Naive thymus-derived CD4-positive, alpha-beta T cell (primary cell): ENCODE measurements at regions not wholly inside any gene's neighbourhood (a gene's known extent, or its start where the extent isn't known, plus 50 kb on each side); places are given as distances from the start of the nearest gene placed in this dataset.

Experiments
- ATAC-seq: fragments of 150-1000 bp; cut with Tn5 transposase; 2 replicates; pipeline ENCODE4 v1.10.0; 2021; ENCODE audit warnings: mild to moderate bottlenecking, moderate library complexity
- CTCF ChIA-PET: fragments of 350-600 bp; sonication (Branson Sonifier 250); formaldehyde crosslinking; loops from one replicate; lab custom pipeline; 2021; ENCODE audit warnings: antibody characterized with exemption; lab: Charles Lee
- POLR2A ChIA-PET: fragments of 350-600 bp; sonication (Branson Sonifier 250); formaldehyde crosslinking; loops from one replicate; lab custom pipeline; 2021; ENCODE audit warnings: antibody characterized with exemption, inconsistent platforms; lab: Charles Lee
- DNase-seq, 9 donors: peaks; one replicate each; pipeline versions ENCODE4 v3.0.0 to v3.0.0-alpha.2; 2020 to 2022; ENCODE audit warnings: mixed read lengths in 1 of 9
- H3K27ac ChIP-seq: one replicate; pipeline ENCODE4 v1.7.0; 2013; ENCODE audit warnings: mild to moderate bottlenecking, low read depth, low read length, moderate library complexity
- H3K27me3 ChIP-seq, 2 donors: one replicate each; pipeline ENCODE4 v1.7.0; 2013; ENCODE audit warnings: low read length in 2 of 2, mild to moderate bottlenecking in 2 of 2, moderate library complexity in 2 of 2; ENCODE audit not compliant: control insufficient read depth in 2 of 2, insufficient read depth in 2 of 2
- H3K36me3 ChIP-seq, 3 experiments: 1 replicate in 2 of 3; 2 replicates in 1 of 3; pipeline ENCODE4 v1.7.0; 2013; ENCODE audit warnings: low read length in 3 of 3, mild to moderate bottlenecking in 3 of 3, moderate library complexity in 1 of 3; ENCODE audit not compliant: insufficient read depth in 3 of 3, control insufficient read depth in 2 of 3
- H3K4me1 ChIP-seq, 2 donors: one replicate each; pipeline ENCODE4 v1.7.0; 2013; ENCODE audit warnings: low read length in 2 of 2, mild to moderate bottlenecking in 2 of 2, moderate library complexity in 1 of 2; ENCODE audit not compliant: control insufficient read depth in 2 of 2, insufficient read depth in 2 of 2
- H3K4me3 ChIP-seq: 2 replicates; pipeline ENCODE4 v1.7.0; 2013; ENCODE audit warnings: mild to moderate bottlenecking, low read length
- H3K9me3 ChIP-seq, 3 experiments: 1 replicate in 2 of 3; 2 replicates in 1 of 3; pipeline ENCODE4 v1.7.0; 2013; ENCODE audit warnings: low read length in 3 of 3; ENCODE audit not compliant: control insufficient read depth in 2 of 3
- H3K27ac Mint-ChIP-seq, 9 donors: one replicate each; pipeline ENCODE4 v1.8.0; 2020 to 2022; ENCODE audit warnings: mixed read lengths in 9 of 9, mild to moderate bottlenecking in 8 of 9, moderate library complexity in 5 of 9, inconsistent platforms in 2 of 9
- H3K27me3 Mint-ChIP-seq, 5 donors: one replicate each; pipeline ENCODE4 v1.8.0; 2021 to 2022; ENCODE audit warnings: mixed read lengths in 5 of 5, mild to moderate bottlenecking in 1 of 5
- H3K36me3 Mint-ChIP-seq, 5 donors: one replicate each; pipeline ENCODE4 v1.8.0; 2020 to 2022; ENCODE audit warnings: mixed read lengths in 5 of 5, mild to moderate bottlenecking in 3 of 5, inconsistent platforms in 1 of 5
- H3K4me1 Mint-ChIP-seq, 7 donors: one replicate each; pipeline ENCODE4 v1.8.0; 2020 to 2022; ENCODE audit warnings: mixed read lengths in 7 of 7, mild to moderate bottlenecking in 3 of 7, inconsistent platforms in 1 of 7
- H3K4me3 Mint-ChIP-seq, 10 donors: one replicate each; pipeline ENCODE4 v1.8.0; 2020 to 2022; ENCODE audit warnings: mild to moderate bottlenecking in 10 of 10, mixed read lengths in 10 of 10, moderate library complexity in 6 of 10, inconsistent platforms in 2 of 10
- H3K9me3 Mint-ChIP-seq, 11 donors: one replicate each; pipeline ENCODE4 v1.8.0; 2020 to 2022; ENCODE audit warnings: mixed read lengths in 11 of 11, mild to moderate bottlenecking in 4 of 11, inconsistent platforms in 1 of 11, moderate library complexity in 1 of 11
- intact Hi-C, 2 donors: fragments of 100-400 bp; cut with micrococcal nuclease; formaldehyde crosslinking; loops; one replicate each; pipeline ENCODE4 v1.15.1; 2023

DNA sequence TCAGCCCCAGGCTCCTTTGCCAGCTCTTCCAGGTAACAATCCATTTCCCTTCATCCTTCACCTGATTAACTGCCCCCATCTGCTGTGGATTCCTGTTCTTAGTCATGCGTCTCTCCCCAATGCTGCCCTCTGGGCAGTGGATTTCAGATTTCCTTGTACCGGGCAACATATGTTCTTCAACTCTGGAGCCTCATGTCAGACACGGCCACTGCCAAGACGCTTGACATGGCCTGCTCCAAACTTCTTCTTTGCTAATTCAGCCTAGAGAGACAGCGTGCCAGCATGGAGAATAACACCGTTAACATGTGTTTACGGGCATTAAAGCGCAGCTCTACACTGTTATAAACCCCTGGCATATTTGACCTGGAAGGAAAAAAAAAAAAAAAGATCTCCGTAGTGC, 1035.1 kb upstream of the NR2F2 start:
- H3K4me1 ChIP-seq: no peaks in the 10 kb centered on the region
- H3K27ac ChIP-seq: no peak overlapping the region
- Mint-ChIP-seq H3K36me3 (no peaks in the 10 kb centered on the region), H3K4me3 (no peak overlapping the region), H3K27me3 (peaks cover 47 to 59% (median 52%) of the 10 kb centered on the region in 5 donors), H3K4me1 (peaks cover 4 to 28% (median 7%) of the 10 kb centered on the region in 7 donors), H3K9me3 (no peaks in the 10 kb centered on the region), H3K27ac (no peak overlapping the region)
- no peak overlapping the region for H3K4me3 ChIP-seq
- intact Hi-C loops: no loop called here
- ChIA-PET CTCF (no interaction called here), POLR2A (no interaction called here)
- no peak for ATAC-seq
- H3K9me3 ChIP-seq: no peaks in the 10 kb centered on the region
- no peaks in the 10 kb centered on the region for H3K27me3 ChIP-seq
- H3K36me3 ChIP-seq: no peaks in the 10 kb centered on the region
- no peak for DNase-seq

DNA sequence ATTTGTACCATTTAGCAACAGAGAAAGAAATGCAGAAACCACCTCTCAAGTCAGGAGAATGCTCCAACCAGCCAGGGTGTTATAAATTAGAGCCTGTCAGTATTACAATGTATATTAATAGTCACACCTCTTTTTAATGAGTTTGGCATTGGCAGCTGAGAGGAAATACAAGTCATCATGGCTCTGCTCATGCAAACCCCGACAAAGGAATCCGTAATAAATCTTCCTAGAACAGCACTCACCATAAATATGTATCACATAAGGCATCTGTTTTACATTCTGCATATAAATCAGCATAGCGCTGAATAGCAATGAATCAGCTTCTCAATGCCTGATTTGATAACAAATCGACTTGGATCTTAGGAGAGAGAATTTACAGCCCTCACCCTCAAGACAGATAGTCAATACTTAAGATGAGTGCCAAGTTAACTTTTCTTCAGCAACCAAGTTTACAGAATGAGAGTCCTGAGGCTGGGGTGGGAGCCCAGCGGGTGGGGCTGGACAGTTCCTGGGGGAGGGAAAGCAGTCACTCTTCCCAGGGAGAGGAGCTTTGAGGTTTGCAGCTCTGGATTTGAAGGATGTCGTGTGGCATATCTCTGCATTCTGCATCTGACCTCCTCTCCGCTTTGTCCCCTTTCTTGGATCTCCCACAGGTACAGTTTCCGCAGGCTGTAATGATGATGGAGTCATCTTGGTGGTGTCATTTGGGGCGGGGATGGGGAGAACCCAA, 1034.4 kb upstream of the NR2F2 start:
- H3K9me3 Mint-ChIP-seq: peaks cover 0 to 3% (median 0%) of the 10 kb centered on the region in 11 donors
- H3K9me3 ChIP-seq: no peaks in the 10 kb centered on the region
- H3K27me3 Mint-ChIP-seq: peaks cover 52 to 62% (median 56%) of the 10 kb centered on the region in 5 donors
- H3K27ac Mint-ChIP-seq: no peak overlapping the region
- H3K36me3 ChIP-seq: no peaks in the 10 kb centered on the region
- H3K27ac ChIP-seq: no peak overlapping the region
- ChIA-PET CTCF (no interaction called here), POLR2A (no interaction called here)
- H3K4me3 ChIP-seq: no peak overlapping the region
- no peak overlapping the region for H3K4me3 Mint-ChIP-seq
- H3K36me3 Mint-ChIP-seq: peaks cover 0 to 3% (median 0%) of the 10 kb centered on the region in 5 donors
- no peaks in the 10 kb centered on the region for H3K4me1 ChIP-seq
- ATAC-seq (no peak), DNase-seq (no peak)
- no peaks in the 10 kb centered on the region for H3K27me3 ChIP-seq
- peaks cover 4 to 34% (median 7%) of the 10 kb centered on the region in 7 donors for H3K4me1 Mint-ChIP-seq
- intact Hi-C loops: no loop called here

DNA sequence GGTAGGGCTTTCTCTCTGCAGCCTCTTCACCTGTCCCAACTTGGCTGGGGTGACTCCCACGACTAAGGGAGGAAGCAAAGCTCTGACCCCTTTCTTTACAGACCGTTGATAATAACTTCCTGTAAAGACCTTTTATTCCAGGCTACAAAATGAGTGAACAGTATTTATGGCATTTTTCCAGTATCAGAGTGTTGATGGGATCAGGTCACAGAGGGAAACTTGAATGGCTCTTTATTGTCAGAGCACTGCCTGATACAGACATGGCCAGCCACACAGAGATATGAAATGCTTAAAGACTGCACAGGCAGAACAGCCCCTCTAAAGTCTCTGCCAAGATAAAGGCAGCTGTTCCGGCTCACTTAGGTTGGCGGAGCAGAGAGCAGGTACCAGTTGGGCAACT, 1033.9 kb upstream of the NR2F2 start:
- H3K36me3 ChIP-seq: no peaks in the 10 kb centered on the region
- Mint-ChIP-seq H3K27ac (no peak overlapping the region), H3K36me3 (peaks cover 0 to 7% (median 0%) of the 10 kb centered on the region in 5 donors), H3K4me3 (no peak overlapping the region), H3K4me1 (peaks cover 4 to 38% (median 7%) of the 10 kb centered on the region in 7 donors), H3K9me3 (peaks cover 0 to 8% (median 0%) of the 10 kb centered on the region in 11 donors), H3K27me3 (peaks cover 54 to 62% (median 58%) of the 10 kb centered on the region in 5 donors)
- POLR2A ChIA-PET: no interaction called here
- CTCF ChIA-PET: no interaction called here
- no peaks in the 10 kb centered on the region for H3K4me1 ChIP-seq
- no peak overlapping the region for H3K27ac ChIP-seq
- H3K4me3 ChIP-seq: no peak overlapping the region
- no peak for ATAC-seq
- intact Hi-C loops: no loop called here
- H3K9me3 ChIP-seq: no peaks in the 10 kb centered on the region
- no peaks in the 10 kb centered on the region for H3K27me3 ChIP-seq
- no peak for DNase-seq

DNA sequence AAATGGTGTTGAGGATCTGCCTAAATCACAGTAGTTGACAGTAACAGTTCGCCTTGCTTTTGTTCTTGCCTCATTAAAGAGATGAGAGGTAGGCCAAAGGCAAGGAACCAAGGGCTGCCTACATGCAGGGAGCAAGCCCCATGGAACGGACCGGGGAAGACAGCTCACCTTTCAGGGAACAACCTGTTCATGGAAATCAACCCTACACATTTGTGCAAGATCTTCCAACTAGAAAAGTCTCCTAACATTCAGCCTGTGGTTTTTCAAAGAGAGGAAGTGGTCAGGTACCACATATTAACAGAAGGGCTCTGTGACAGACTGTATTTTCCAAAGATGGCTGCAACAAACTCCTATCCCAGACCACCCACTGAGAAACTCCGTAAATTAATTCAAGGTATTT, 1031.8 kb upstream of the NR2F2 start:
- peaks cover 0 to 10% (median 0%) of the 10 kb centered on the region in 11 donors for H3K9me3 Mint-ChIP-seq
- DNase-seq: no peak
- POLR2A ChIA-PET: no interaction called here
- H3K4me1 Mint-ChIP-seq: peaks cover 3 to 33% (median 7%) of the 10 kb centered on the region in 7 donors
- H3K27ac Mint-ChIP-seq: peak overlapping the region in 1 of 9 donors; percentile 14
- peaks cover 46 to 56% (median 55%) of the 10 kb centered on the region in 5 donors for H3K27me3 Mint-ChIP-seq
- Histone ChIP-seq H3K36me3 (no peaks in the 10 kb centered on the region), H3K4me1 (no peaks in the 10 kb centered on the region), H3K27me3 (no peaks in the 10 kb centered on the region), H3K4me3 (no peak overlapping the region), H3K9me3 (no peaks in the 10 kb centered on the region), H3K27ac (no peak overlapping the region)
- ATAC-seq: no peak
- H3K4me3 Mint-ChIP-seq: peak overlapping the region in 2 of 10 donors; percentile 38 to 71
- CTCF ChIA-PET: no interaction called here
- intact Hi-C loops: loop anchor here in 1 of 2 donors (1.0 kb wide), 1 partner anchor 13 kb away; no protein-coding TSS in a partner anchor
- peaks cover 0 to 10% (median 0%) of the 10 kb centered on the region in 5 donors for H3K36me3 Mint-ChIP-seq

DNA sequence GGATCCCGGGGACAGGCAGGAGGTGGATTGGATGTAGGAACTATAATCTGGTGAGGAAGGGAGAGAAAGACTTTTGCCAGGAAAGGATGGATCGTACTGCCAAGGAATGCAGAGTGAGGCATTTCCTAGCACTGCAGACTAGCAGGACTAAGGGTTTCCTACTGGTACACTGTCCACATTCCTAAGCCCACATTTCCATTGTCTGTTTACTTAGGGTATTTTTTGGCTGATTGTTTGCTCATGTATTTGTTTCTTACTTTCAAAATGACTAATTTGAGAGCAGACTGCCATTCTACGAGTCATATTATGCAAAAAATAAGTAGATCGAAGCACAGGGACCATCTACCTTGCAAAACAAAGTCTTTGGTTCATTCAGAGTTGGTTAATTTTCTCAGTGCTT, 1029.5 kb upstream of the NR2F2 start:
- H3K9me3 Mint-ChIP-seq: peaks cover 0 to 10% (median 0%) of the 10 kb centered on the region in 11 donors
- Histone ChIP-seq H3K27ac (no peak overlapping the region), H3K4me1 (no peaks in the 10 kb centered on the region), H3K27me3 (no peaks in the 10 kb centered on the region), H3K9me3 (no peaks in the 10 kb centered on the region), H3K4me3 (no peak overlapping the region), H3K36me3 (no peaks in the 10 kb centered on the region)
- peaks cover 3 to 43% (median 16%) of the 10 kb centered on the region in 7 donors for H3K4me1 Mint-ChIP-seq
- intact Hi-C loops: loop anchor here in 1 of 2 donors (5.0 kb wide), 1 partner anchor 146 kb away; no protein-coding TSS in a partner anchor
- CTCF ChIA-PET: no interaction called here
- ATAC-seq (no peak), DNase-seq (no peak)
- POLR2A ChIA-PET: no interaction called here
- peaks cover 39 to 49% (median 46%) of the 10 kb centered on the region in 5 donors for H3K27me3 Mint-ChIP-seq
- no peak overlapping the region for H3K4me3 Mint-ChIP-seq
- peaks cover 0 to 10% (median 0%) of the 10 kb centered on the region in 5 donors for H3K36me3 Mint-ChIP-seq
- H3K27ac Mint-ChIP-seq: peak overlapping the region in 1 of 9 donors; percentile 2

DNA sequence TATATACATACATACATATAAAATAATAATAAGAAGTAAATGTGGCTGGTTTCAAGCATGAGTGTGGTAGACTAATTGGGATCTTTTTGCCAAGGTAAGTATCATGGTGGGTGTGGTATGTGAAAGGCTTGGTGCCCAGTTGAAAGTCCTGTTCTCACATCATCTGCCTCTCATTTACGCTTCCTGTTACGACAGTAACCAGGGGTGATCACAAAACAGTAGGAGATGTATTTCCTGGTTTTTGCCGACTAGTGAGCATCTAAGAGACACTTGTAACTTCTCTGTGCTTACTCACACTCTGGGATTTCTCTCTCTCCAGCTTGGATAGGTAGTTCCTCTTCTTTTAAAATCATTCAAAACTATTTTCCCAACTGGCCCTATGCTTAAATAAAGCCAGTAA, 1028.3 kb upstream of the NR2F2 start:
- Histone ChIP-seq H3K27me3 (no peaks in the 10 kb centered on the region), H3K27ac (no peak overlapping the region), H3K4me3 (no peak overlapping the region), H3K36me3 (no peaks in the 10 kb centered on the region), H3K9me3 (no peaks in the 10 kb centered on the region), H3K4me1 (no peaks in the 10 kb centered on the region)
- H3K27me3 Mint-ChIP-seq: peaks cover 27 to 49% (median 42%) of the 10 kb centered on the region in 5 donors
- no peak overlapping the region for H3K4me3 Mint-ChIP-seq
- peaks cover 0 to 10% (median 0%) of the 10 kb centered on the region in 5 donors for H3K36me3 Mint-ChIP-seq
- peaks cover 0 to 10% (median 0%) of the 10 kb centered on the region in 11 donors for H3K9me3 Mint-ChIP-seq
- DNase-seq (no peak), ATAC-seq (no peak)
- ChIA-PET POLR2A (no interaction called here), CTCF (no interaction called here)
- intact Hi-C loops: loop anchor here in 1 of 2 donors (5.0 kb wide), 1 partner anchor 145 kb away; no protein-coding TSS in a partner anchor
- H3K4me1 Mint-ChIP-seq: peaks cover 3 to 37% (median 16%) of the 10 kb centered on the region in 7 donors
- no peak overlapping the region for H3K27ac Mint-ChIP-seq
